A549 (cell line): ENCODE measurements at regions not wholly inside any gene's neighbourhood (a gene's known extent, or its start where the extent isn't known, plus 50 kb on each side); places are given as distances from the start of the nearest gene placed in this dataset.

ENCODE experiments used
- ATAC-seq, 2 experiments: fragments of 200-7000 bp in 1 of 2; fragments of >200 bp in 1 of 2; cut with Nextera tagmentation in 1 of 2; cut with Tn5 transposase in 1 of 2; 3 replicates each; pipeline versions ENCODE4 v1.8.0 to v1.9.1; 2018 to 2020; ENCODE audit warnings: mild to moderate bottlenecking in 1 of 2, moderate library complexity in 1 of 2
- CTCF ChIA-PET: fragments of 300-600 bp; sonication (Branson Sonifier 250); formaldehyde crosslinking; extraction: SDS; loops from one replicate; lab custom pipeline; 2021; ENCODE audit warnings: antibody characterized with exemption, inconsistent platforms; lab: Yijun Ruan, JAX
- POLR2A ChIA-PET: fragments of 350-600 bp; formaldehyde crosslinking; extraction: SDS; loops from one replicate; lab custom pipeline; 2021; ENCODE audit warnings: antibody characterized with exemption, inconsistent platforms; lab: Yijun Ruan, JAX
- DNase-seq, 2 experiments: peaks; one replicate each; pipeline versions ENCODE4 v3.0.0 to v3.0.0-alpha.2; 2011 to 2016; ENCODE audit warnings: low read depth in 1 of 2, low spot score in 1 of 2
- FAIRE-seq: peaks from 2 replicates; lab custom pipeline; 2011; peaks lifted over from hg19 to GRCh38; lab: Jason Lieb, UNC
- H3K27ac ChIP-seq, 2 experiments: fragments of >200 bp; sonication (Bioruptor Twin); formaldehyde crosslinking; 3 replicates each; pipeline ENCODE4 v1.5.1; 2016 to 2017
- H3K4me1 ChIP-seq: fragments of >200 bp; sonication (Bioruptor Twin); formaldehyde crosslinking; 3 replicates; pipeline ENCODE4 v1.6.1; 2016
- H3K4me2 ChIP-seq: fragments of >200 bp; sonication (Bioruptor Twin); formaldehyde crosslinking; 3 replicates; pipeline ENCODE4 v1.6.1; 2016
- H3K4me3 ChIP-seq: fragments of >200 bp; sonication (Bioruptor Twin); formaldehyde crosslinking; 3 replicates; pipeline ENCODE4 v1.5.1; 2016
- H3K9me3 ChIP-seq: fragments of >200 bp; sonication (Bioruptor Twin); formaldehyde crosslinking; 3 replicates; pipeline ENCODE4 v1.6.1; 2016
- CBX2 ChIP-seq: fragments of 200-600 bp; sonication (generic); IDR thresholded peaks from 2 replicates; pipeline ENCODE4 v1.6.1; 2016; ENCODE audit warnings: low read depth, mild to moderate bottlenecking, borderline replicate concordance
- CHD2 ChIP-seq: fragments of 150-350 bp; IDR thresholded peaks from 2 replicates; pipeline ENCODE4 v1.6.1; 2014; ENCODE audit warnings: low read length; ENCODE audit not compliant: partially characterized antibody
- CHD4 ChIP-seq: fragments of 200-600 bp; sonication (generic); IDR thresholded peaks from 2 replicates; pipeline ENCODE4 v1.6.1; 2016; ENCODE audit warnings: antibody characterized with exemption, mild to moderate bottlenecking, borderline replicate concordance
- EHMT2 ChIP-seq: fragments of 200-600 bp; sonication (generic); IDR thresholded peaks from 2 replicates; pipeline ENCODE4 v1.6.1; 2016; ENCODE audit warnings: antibody characterized with exemption, low read depth, mild to moderate bottlenecking, moderate library complexity
- HEYL ChIP-seq: fragments of 250-450 bp; sonication (Bioruptor Pico); IDR thresholded peaks from 2 replicates; pipeline ENCODE4 v1.8.0; 2021; ENCODE audit warnings: mild to moderate bottlenecking, moderate library complexity
- HOXA7 ChIP-seq: fragments of 250-450 bp; sonication (Bioruptor Pico); IDR thresholded peaks from 2 replicates; pipeline ENCODE4 v1.5.0; 2020; ENCODE audit warnings: mild to moderate bottlenecking, moderate library complexity
- JUN ChIP-seq, 2 experiments: fragments of >200 bp; sonication (Bioruptor Twin); formaldehyde crosslinking; IDR thresholded peaks; 2 replicates in 1 of 2; 3 replicates in 1 of 2; pipeline ENCODE4 v1.6.1; 2016 to 2017
- MAFK ChIP-seq: fragments of 450-650 bp; IDR thresholded peaks from 2 replicates; pipeline ENCODE4 v1.6.1; 2014; ENCODE audit not compliant: partially characterized antibody
- NPAS2 ChIP-seq: fragments of 250-450 bp; sonication (Bioruptor Pico); IDR thresholded peaks from 2 replicates; pipeline ENCODE4 v1.8.0; 2022; ENCODE audit warnings: mild to moderate bottlenecking, moderate library complexity, borderline replicate concordance
- POLR2AphosphoS2 ChIP-seq: conservative IDR thresholded peaks from 2 replicates; pipeline ENCODE4 v1.6.1; 2012; ENCODE audit warnings: low read length, improper control_type of control experiment, inconsistent platforms
- ZNF302 ChIP-seq: fragments of 250-450 bp; sonication (Bioruptor Pico); IDR thresholded peaks from 2 replicates; pipeline ENCODE4 v1.9.0; 2021; ENCODE audit warnings: inconsistent platforms, mild to moderate bottlenecking, moderate library complexity
- ZSCAN20 ChIP-seq: fragments of 250-450 bp; sonication (Bioruptor Pico); IDR thresholded peaks from 2 replicates; pipeline ENCODE4 v1.8.0; 2022; ENCODE audit warnings: mild to moderate bottlenecking, moderate library complexity
- WGBS: methylation state at CpG from one replicate; pipeline ENCODE4 v1.1.6; 2017; ENCODE audit errors: missing lambda C conversion rate; 5-methylcytosine and 5-hydroxymethylcytosine counted together
- TF ChIP-seq, protein P1 (sequence below): fragments of 250-450 bp; sonication (Bioruptor Pico); IDR thresholded peaks from 2 replicates; pipeline ENCODE4 v1.5.0; 2021; ENCODE audit warnings: mild to moderate bottlenecking, moderate library complexity, borderline replicate concordance
- TF ChIP-seq, protein P2 (sequence below): IDR thresholded peaks from 2 replicates; pipeline ENCODE4 v1.6.1; 2012
- TF ChIP-seq, protein P3 (sequence below): IDR thresholded peaks from 2 replicates; pipeline ENCODE4 v1.6.1; 2012
- TF ChIP-seq, protein P4 (sequence below): IDR thresholded peaks from 2 replicates; pipeline ENCODE4 v1.6.1; 2012; ENCODE audit warnings: low read depth, borderline replicate concordance

DNA sequence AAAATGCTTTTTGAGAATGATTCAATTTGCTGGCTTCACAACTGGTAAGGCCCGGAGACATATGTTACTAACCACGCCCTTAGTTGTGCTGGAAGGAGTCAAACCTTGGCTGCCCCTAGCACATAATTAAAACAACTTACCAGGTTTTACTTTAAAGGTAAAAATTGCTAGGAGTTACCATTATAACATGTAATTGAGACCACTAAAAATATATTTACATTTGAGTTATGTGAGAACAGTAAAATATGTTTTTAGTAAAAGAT is 435.6 kb upstream of the CDH9 start (continued):
- TF ChIP-seq, protein P1, sequence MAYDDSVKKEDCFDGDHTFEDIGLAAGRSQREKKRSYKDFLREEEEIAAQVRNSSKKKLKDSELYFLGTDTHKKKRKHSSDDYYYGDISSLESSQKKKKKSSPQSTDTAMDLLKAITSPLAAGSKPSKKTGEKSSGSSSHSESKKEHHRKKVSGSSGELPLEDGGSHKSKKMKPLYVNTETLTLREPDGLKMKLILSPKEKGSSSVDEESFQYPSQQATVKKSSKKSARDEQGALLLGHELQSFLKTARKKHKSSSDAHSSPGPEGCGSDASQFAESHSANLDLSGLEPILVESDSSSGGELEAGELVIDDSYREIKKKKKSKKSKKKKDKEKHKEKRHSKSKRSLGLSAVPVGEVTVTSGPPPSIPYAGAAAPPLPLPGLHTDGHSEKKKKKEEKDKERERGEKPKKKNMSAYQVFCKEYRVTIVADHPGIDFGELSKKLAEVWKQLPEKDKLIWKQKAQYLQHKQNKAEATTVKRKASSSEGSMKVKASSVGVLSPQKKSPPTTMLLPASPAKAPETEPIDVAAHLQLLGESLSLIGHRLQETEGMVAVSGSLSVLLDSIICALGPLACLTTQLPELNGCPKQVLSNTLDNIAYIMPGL (CRISPR knock-in tag): no peak
- TF ChIP-seq, protein P2, sequence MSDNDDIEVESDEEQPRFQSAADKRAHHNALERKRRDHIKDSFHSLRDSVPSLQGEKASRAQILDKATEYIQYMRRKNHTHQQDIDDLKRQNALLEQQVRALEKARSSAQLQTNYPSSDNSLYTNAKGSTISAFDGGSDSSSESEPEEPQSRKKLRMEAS: no peak

DNA sequence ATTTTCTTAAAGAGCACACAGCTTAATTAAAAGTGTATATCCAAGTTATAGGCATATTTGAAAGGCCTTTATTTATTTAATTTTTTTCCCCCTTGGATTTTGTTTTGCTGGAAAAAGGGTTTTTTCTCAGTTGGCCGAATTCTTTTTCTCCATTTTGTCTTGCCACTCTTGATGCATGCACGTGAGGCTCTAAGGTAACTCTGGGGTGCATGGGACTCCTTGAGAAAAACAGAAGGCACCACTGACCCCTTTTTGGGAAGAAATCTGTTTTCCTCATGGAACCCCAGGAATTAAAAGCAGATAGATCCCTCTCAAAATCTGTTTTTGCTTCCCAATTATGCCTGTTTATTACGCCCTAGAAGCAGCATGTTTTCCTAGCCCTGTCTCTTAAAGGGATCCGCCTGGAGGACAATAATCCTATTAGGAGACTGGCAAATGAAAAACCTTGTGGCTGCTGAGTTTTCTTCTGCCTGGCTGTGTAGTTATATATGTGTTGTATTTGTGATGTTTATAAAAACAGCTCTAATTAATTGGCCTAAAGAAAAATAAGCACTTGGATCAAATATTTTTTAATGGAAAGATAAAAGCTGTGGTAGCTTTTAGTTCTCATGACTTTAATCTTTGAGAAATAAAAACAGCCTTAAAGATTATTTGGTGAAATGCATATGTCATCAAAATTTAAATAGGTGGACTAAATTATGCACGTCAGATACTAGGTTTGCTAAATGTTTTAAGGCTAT is 435.1 kb upstream of the CDH9 start:
- peak overlapping the region; percentile 84 to 89 for H3K27ac ChIP-seq
- peak overlapping the region; percentile 63 for H3K4me3 ChIP-seq
- peak overlapping the region; percentile 69 for H3K4me2 ChIP-seq
- ATAC-seq (peak; percentile 62 to 65; a peak in 5 of 6 replicates), FAIRE-seq (no peak), DNase-seq (peak; percentile 9 to 43)
- 3% methylated on average over 5 of the region's 5 CpGs for WGBS
- peaks cover 9% of the 10 kb centered on the region; the same call in 1 of the 3 replicates for H3K9me3 ChIP-seq
- POLR2A ChIA-PET: no interaction called here
- CTCF ChIA-PET: no interaction called here
- H3K4me1 ChIP-seq: peaks cover 6% of the 10 kb centered on the region; the same call in 1 of the 3 replicates
- 0 out of 2 replicates have a peak, but pooled peaks have one; percentile 20 for TF ChIP-seq EHMT2
- TF ChIP-seq HEYL (CRISPR knock-in tag): no peak
- TF ChIP-seq JUN (IDR thresholded peaks at IDR 0.05): peak in 1 of 2 experiments; percentile 46; a peak in 3 of 5 replicates
- TF ChIP-seq, protein P2: peak; percentile 47; the same call in 1 of the 2 replicates
- TF ChIP-seq MAFK: peak; percentile 93
- TF ChIP-seq, protein P3, sequence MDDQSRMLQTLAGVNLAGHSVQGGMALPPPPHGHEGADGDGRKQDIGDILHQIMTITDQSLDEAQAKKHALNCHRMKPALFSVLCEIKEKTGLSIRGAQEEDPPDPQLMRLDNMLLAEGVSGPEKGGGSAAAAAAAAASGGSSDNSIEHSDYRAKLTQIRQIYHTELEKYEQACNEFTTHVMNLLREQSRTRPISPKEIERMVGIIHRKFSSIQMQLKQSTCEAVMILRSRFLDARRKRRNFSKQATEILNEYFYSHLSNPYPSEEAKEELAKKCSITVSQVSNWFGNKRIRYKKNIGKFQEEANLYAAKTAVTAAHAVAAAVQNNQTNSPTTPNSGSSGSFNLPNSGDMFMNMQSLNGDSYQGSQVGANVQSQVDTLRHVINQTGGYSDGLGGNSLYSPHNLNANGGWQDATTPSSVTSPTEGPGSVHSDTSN: no peak

DNA sequence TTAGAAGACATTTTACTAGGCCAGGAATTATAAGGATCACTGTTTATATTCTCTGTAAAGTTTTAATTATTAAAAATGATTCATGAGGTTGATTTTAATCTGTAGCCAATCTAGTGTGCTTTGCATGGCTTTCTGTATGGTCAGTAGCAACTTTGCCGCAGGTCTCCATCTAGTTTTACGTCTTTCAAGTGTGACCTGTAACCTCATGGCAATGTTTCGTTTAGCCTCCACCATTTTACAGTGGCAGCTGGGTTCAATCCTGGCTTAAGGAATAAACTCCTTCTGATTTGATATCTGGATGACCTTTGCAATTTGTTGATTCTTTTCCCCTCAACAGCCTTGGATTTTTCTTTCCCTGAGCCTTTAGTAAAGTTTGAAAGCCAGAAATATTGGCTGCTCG is 434.5 kb upstream of the CDH9 start:
- FAIRE-seq: no peak
- peak overlapping the region; percentile 63 for H3K4me3 ChIP-seq
- H3K4me1 ChIP-seq: peaks cover 6% of the 10 kb centered on the region; the same call in 1 of the 3 replicates
- ChIA-PET POLR2A (interaction anchor here (1.2 kb wide), 2 partner anchors 10 to 232 kb away, joined by 3 read pairs; no protein-coding TSS in a partner anchor), CTCF (no interaction called here)
- ATAC-seq: peak; percentile 77 to 79
- peak overlapping the region; percentile 69 for H3K4me2 ChIP-seq
- WGBS: 4% methylated on average over 4 of the region's 4 CpGs
- peak overlapping the region; percentile 84 to 89 for H3K27ac ChIP-seq
- DNase-seq: peak; percentile 10 to 62
- H3K9me3 ChIP-seq: peaks cover 9% of the 10 kb centered on the region; the same call in 1 of the 3 replicates
- TF ChIP-seq, protein P4, sequence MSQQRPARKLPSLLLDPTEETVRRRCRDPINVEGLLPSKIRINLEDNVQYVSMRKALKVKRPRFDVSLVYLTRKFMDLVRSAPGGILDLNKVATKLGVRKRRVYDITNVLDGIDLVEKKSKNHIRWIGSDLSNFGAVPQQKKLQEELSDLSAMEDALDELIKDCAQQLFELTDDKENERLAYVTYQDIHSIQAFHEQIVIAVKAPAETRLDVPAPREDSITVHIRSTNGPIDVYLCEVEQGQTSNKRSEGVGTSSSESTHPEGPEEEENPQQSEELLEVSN: 0 out of 2 replicates have a peak, but pooled peaks have one; percentile 4
- TF ChIP-seq CHD2 (no peak), ZNF302 (CRISPR knock-in tag) (no peak), ZSCAN20 (CRISPR knock-in tag) (no peak), NPAS2 (CRISPR knock-in tag) (no peak), CBX2 (no peak), POLR2AphosphoS2 (no peak), CHD4 (no peak), HOXA7 (CRISPR knock-in tag) (no peak)
- TF ChIP-seq, protein P2: 0 out of 2 replicates have a peak, but pooled peaks have one; percentile 29
